ELR (cell line): ENCODE measurements at regions not wholly inside any gene's neighbourhood (a gene's known extent, or its start where the extent isn't known, plus 50 kb on each side); places are given as distances from the start of the nearest gene placed in this dataset.

Source experiments
- DNase-seq: peaks from one replicate; pipeline ENCODE4 v3.0.0-alpha.2; 2015; ENCODE audit warnings: low read depth

DNA sequence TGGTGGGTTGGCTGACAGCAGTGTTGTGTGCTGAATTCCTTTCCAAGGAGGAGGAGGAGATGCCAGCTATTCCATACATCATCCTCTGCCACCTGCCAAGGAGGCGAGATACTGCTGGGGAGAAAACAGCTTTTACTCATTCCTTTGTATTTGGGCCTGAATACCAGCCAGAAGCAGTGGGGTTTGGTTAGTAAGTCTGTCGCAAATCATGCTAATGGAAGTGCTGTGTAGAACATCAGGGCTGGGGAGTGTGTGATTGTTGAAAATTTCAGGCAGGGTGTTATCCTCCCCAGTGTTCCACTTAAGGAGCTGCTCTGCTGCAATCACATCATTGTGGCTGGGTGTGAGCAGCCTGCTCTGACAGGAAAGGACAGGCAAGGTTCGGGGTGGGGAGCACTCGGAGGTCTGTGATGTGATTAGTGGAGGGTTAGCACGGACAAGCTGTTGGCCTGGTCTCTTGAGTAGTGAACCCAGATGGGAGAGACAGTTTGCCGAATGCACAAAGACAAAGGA is 128.2 kb upstream of the DLX2 start:
- no peak for DNase-seq

DNA sequence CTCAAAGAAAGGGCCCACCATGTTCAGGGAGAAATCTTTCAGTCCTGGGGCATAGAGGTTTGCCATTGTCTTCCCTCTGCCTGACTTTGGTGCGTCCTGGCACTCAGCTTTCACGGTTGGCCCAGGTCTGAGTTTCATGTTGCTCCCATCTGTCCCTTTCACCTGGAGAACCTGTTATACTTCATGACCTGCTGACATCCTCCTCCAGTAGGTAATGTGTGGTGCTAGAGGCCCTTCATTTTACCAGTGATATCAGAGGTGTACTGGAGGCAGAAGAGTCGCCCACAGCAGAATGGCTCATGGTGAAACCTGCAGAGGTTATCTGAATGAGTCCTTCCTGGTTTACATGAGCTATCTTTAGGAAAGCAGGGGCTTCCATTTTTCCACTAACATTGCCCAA is 128.8 kb upstream of the DLX2 start:
- DNase-seq = no peak

DNA sequence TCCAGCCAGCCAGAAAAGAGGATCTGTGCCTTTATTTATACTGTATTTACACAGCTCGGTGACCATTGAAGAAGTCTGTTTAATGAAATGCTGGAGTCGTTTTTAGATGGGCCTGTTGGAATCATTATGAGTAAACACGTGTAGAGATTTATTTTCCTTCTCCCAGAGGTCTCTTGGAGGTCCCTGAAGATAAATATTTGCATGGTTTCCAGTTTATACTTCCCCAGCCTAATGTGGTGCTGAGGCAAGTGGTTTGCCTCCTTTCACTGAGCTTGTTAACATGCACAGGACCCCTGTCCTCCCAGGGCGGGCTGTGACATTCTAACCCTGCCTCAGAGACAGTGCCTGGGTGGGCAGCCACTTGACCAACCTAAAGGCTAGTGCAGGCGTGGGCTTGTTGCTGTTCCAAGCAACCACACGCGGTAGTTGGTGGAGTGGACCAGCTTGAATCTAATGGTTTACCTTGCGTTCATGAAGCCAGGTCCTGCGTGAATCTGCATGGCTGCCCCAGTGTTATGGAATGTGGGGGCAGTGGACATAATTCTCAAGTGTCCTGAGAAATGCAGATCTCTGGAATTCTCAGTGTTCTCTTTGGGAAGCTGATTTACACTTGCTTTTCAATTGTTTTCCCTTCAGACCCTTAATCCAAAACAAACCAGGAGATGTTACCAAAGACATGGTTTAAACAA is 130.2 kb upstream of the DLX2 start:
- DNase-seq = no peak

DNA sequence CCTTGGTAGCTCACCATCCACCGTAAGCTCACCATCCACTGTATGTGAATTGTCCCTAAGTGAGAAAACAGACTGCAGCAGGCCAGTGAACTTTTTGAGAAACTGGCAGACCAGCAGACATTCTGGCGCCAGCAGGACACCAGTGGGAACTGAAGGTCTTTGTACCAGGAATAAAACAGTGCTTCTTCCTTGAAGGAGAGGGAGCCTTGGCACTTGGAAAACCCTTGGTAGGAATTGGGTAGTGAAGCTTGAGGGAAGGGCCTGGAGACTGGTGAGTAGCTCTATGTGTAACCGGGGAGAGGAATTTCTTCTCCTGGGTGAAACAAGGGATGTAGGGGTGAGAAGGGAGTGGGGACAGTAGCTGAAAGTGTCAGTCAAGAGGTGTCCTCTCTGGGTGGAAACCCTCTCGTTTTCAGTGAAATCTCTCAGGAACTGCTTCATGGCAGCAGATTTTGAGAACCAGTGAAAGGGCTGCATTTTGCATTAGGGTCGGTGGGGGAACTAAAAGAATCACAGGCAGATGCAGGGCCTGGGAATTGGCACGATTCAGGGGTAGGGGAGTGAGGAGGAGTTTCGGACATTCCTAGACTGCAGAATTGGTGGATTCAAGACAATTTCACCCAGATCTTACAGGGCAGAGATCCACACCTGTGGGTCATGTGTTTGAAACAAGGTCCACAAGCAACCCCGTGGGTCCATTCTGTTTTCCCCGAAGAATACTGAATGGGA is 131.5 kb upstream of the DLX2 start:
- no peak for DNase-seq

DNA sequence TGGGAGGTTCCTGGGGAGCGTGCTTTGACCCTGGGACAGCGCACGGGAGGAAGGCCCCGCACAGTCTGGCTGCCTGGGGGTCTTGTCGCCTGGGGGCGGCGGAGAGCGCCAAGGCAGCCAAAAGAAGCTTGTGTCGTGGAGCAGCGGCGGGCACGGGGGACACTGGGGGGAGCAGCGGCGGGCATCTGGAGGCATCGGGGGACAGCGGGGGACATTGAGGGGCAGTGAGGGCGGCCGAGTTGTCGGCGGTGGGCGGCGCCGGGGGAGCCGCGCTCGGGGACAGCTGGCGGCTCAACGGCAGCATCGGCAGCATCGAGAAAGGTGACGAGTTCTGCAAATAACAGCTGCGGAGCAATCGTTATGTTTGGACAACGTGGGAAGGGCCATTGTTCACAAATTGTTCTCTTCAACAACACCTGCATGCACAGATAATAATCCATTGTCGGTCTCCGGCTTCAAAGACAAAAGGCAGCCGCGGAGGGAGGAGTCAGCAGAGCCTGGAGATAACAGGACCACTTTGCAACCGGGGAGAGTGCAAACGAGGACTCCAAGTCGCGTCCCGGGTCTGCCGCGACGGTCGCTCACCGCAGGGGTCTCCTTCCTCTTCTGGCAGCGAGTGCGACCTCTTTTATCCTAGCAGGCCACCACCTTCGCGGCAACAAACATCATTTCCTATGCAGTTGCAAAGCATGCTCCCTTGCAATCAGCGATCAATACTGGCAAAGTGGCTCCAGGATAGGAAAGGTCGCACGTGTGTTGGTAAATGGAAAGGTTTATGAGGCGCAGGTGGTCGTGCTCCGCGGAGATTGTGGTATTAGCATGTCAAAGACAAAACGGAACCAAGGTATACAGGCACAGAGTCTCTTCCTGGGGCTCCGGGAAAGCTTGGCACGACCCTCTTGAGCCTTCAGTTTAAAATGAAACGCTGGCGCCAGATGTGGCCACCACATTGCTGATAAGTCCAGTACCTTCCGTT is 132.3 kb upstream of the DLX2 start:
- peak; percentile 34 for DNase-seq

DNA sequence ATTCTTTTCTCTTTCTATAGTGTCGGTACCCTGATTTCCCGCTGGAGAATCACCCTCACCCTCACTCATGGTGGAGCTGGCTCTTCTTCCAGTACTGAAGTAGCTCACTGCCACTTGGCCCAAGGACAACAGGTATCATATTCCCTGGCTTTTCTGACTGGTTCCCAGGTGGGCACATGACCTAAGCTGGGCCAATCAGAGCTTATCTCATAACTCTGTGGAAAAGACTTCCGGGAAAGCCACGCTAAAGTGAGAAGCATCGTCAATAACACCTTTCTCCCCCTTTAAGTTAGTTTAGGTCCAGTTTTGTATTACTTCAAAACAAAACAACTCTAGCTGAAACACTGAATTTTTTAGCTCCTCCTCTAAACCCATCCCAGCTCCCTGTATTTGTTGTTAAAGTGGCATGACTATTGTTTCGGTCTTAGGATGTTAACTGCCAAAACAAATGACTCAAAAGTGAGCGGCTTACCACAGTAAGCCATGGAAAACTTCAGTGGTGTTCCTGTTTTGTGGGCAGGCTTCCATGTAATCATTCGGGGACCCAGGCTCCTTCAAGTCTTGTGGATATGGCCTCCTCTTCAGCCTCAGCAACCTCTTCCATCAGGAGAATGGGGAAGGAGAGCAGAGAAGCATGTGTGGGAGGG is 137.4 kb upstream of the DLX2 start:
- peak; percentile 71 for DNase-seq

DNA sequence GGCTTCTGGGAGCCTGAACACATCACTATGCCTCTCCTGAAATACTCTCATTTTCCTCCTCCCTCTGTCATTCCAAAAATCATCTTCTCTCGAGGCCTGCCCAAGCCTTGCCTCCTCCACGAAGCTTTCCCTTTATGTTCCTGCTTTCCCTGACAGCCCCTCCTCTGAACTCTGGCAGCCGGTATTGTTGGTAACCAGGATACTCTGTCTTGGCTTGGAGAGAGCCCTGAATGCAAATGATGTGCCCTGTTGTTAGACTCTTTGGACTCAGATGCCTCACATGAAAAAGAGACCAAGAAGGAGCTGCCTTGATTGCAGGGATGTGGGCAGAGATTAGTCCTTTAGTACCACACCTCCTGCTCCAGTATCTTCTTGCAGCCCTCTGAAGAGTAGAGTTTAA is 138.5 kb upstream of the DLX2 start:
- DNase-seq = no peak

DNA sequence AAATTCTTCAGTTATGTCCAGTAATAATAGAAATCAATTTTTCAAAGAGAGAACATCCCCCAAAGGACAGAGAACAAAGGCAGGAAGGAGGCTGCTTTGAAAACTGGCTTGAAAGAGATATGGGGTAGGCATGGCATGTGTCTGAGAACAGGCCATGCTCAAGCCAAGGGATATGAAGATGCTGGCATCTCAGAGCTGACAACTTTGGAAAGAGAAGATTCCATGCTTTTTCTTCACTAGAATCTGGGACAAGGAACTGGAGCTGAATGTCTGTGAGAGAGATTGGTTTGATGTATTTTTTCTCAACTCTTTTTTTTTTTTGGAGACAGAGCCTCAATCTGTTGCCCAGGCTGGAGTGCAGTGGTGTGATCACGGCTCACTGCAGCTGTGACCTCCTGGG is 139.8 kb upstream of the DLX2 start:
- DNase-seq = no peak

DNA sequence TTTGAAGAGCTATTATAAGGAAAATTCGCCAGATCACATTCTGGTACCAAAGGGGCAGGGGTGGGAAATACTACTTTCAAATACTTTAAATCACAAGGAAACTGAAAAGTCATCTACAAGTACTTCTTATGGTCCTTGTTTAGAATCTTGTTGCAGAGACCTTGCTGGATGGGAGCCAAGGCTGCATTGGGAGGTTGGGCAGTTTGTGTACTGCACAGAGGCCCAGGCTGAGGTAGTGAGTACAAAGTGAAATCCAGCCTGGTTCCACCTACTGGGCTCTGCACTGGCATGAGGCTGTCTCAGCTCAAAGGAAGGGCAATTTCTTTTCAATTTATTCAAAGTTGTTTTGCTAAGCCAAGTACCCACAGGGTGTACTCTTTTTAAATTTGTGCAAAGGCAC is 140.3 kb upstream of the DLX2 start:
- DNase-seq = no peak

DNA sequence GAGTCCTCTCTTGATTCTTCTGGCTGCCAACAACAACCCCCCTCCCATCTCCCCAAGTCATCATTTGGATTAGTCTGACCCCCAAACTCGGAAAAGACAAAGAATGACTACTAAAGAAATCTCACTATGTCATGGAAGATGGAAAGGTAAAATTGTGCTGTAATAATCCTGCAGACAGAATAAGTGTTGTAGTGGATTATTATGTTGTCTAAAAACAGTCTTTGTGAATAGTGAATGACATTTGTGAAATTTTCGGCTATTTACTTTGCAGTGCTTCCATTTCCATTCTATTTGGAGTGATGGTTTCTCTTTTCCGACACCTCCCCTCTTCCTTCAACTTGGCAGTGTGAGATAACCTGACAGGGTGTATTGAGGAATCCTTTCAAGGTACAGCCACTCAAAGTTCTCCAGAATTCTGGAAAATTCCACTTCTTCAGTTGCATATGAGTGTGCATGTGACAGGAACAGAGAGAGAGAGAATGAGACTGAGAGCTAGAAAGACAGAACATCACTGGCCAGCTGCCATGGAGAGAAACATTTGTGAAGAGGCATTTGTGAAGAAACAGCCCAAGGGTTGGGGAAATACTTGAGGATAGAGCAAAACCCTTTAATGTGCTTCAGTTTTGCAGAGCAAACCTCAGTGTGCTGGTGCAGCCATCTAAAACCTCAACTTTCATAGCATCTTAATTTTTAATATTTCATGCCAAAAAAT is 141.9 kb upstream of the DLX2 start:
- DNase-seq = no peak

DNA sequence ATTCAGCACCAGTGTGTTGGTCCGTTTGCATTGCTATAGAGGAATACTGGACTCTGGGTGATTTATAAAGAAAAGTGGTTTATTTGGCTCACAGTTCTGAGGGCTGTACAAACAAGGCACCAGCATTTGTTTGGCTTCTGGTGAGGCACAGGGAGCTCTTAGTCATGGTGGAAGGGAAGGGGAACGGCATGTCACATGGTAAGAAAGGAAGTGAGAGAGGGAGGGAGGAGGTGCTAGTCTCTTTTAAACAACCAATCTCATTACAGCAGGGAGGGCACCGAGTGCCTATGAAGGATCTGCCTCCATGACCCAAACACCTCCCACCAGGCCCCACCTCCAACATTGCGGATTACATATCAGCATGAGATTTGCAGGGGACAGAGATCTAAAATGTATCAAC is 143.9 kb upstream of the DLX2 start:
- peak; percentile 69 for DNase-seq

DNA sequence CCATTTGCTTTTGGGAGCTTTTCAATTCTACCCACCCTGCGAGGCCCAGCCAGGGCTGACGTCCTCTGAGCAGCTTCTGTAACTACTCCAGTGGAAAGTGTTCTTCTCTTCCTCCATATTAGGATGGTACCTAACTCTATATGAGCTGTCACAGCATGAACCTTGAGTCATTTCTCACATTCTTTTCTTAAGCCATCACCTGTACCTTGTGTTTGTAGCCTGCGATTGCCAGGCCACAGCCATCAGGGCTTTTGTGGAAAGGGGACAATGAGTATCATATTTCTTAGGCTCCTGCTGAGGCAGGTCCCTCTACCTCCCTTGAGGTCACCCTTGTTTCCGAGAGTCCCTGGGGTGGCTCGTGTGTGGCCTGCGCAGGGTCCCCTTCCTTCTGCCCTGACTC is 144.5 kb upstream of the DLX2 start:
- no peak for DNase-seq

DNA sequence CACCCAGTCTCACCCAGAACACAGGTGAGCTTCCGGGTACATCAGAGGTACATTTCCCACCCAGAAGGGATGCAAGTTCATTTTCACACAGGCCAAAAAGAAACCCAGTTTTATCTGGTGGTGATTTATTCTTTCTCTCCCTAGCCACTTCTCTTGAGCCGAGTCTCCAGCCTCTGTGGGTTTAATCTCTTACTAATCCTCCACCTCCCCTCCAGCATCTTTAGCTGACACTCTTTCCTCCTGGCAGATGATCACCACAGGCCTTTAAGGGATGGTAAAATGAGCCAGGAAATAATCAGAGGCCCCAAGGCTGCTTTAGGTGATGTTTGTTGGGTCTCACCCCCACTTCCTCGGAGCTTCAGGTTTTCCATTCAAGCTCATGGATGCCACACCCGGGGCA is 145.7 kb upstream of the DLX2 start:
- DNase-seq = no peak

DNA sequence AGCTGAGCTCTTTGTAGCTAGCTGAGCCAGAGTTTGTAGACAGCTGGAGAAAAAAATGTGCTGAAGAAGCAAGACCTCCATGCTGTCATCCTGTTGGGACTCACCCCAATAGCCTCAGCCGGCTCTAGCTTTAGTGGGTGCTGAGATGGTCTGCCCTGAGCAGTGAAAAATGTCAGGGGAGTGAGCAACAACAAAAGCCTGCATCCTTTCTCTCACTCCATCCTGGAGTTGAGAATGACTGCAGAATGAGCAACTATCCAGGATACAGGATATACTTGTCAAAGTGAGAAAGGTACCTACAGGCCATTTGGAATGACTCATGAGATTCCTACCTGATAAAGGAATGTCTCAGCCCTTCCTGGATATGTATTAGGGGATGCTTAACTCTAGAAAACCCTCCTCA is 146.1 kb upstream of the DLX2 start:
- DNase-seq = peak; percentile 97

DNA sequence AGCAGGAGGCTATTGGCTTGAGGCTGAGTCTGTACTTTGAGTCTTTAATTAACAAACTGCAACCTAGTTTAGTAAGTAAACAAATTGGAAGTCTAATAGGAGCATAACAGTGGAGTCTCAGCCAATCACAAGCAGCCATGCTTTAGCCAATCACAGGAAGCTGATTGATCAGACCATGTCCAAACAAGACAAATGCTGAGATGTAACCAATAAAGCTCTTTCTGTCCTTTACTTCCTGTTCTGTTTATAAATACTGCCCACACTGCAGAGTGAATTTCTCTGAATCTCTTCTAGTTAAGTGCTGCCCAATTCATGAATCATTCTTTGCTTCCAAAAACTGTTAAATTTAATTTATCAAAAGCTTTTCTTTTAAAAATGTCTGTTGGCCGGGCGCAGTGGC is 146.6 kb upstream of the DLX2 start:
- peak; percentile 73 for DNase-seq

DNA sequence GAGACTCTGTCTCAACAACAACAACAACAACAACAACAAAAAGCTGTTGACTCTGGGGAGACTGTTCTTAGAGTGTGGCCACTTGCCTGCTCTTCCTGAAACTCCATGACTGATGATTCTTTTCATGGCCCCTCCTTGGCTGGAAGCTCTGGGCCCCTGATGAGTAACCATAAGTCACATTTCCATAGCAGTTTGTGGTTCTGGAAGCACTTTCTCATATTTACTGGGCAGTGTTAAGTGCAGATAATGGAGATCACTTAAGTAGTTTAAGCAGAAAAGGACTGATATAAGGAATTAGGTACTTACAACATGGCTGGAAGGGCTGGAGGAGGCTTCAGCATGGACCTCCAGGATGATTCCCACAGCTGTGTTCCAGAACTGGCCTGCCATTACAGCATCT is 147.3 kb upstream of the DLX2 start:
- DNase-seq = peak; percentile 95

DNA sequence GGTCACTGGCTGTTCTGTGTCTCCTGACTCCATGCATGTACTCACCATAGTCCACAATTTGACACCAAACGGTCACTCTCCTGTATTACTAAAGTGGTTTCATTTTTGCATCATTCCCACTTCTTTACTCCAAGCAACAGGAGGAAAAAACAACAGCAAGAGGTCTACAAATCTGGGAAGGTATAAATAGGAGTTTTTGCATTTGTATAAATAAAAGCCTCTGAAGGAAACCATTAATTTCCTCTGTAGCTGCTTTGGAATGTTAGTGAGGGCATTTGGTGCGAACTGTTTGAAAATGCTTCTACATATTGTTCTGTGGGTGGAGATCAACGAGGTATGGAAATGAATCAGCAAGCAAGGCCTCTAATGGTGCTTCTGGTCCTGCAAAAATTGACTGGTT is 148.5 kb upstream of the DLX2 start:
- peak; percentile 68 for DNase-seq

DNA sequence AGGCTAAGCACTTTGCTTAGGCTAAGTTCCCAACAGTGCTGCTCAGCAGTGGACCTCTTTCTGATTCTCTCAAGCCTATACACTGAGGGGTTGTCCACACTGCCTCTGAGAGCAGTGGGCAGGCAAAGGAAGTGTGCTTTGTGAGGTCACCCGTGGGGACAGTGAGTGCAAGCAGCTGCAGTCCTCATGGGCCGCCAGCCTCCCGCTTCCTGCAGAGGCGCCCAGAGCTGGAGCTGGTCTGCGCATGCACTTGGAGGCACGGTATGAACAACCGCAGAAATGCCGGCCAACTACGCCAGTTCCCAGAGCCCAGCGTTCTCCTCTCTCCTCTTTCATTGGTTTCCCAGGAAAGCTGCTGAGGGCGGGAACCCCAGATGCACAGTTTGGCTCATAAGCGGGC is 149.5 kb upstream of the DLX2 start:
- no peak for DNase-seq

DNA sequence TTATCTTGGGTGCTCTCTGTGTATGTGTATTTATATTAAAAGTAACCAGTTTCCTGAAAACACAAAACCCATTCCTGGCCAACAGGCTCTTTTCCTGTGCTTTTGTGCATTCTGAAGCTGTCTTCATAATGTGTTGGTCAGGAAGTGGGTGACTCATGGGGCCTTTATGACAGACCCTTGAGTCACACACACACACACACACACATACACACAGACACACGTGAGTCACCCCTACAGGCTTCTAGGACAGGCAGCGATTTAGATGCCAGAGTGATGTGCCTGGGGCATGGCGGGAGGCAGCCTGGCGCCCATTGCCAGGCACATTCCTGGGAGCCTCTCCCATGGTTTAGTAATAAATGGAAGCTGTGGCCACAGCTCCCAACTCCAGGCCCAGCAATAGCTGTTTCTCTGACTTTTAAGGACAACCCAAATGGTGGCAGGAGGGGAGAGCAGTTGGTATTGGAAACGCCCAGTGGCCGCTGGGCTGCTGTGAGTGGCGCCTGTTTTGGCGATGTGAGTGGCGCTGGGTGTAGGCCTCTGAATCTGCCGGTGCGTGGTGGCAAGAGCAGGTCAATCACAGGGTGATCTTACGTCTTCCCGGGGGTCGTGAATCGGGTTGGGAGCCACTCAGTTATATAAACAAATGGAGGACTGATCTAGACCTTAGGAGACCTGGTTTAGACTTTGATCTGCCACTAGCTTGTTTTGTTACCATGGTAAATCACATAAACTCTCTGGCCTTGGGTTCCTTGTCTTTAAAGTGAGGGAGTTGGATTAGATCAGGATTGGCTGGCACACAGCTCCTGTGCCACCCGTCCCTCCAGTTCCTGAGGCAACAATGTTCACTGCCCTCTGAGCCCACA is 150.7 kb upstream of the DLX2 start:
- DNase-seq = peak; percentile 100

DNA sequence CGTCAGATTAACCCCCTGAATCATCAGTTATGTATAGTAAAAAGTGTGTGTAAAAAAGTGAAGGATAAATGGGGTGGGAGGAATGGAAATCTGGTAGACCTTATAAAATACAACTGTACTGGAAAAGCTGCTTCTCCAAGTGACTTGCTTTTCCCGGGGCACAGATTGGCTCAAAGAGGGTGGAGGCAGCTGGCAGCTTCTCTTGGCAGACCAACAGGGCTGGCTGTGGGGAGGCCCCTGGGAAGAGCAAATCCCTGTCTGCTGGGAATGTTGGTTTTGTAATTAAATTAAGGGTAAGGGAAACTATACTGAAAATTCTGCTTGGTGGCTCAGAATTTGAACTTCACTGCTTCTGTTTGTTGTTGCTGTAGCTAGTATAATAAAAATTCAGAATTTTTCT is 154.2 kb upstream of the DLX2 start:
- no peak for DNase-seq
